OCI-LY1 (cell line): ENCODE measurements at regions not wholly inside any gene's neighbourhood (a gene's known extent, or its start where the extent isn't known, plus 50 kb on each side); places are given as distances from the start of the nearest gene placed in this dataset.

Source experiments
- H2AFZ ChIP-seq: fragments of 200-600 bp; sonication (generic), shearing (Covaris generic); 2 replicates; pipeline ENCODE4 v1.6.0; 2014; ENCODE audit warnings: antibody characterized with exemption, mild to moderate bottlenecking, low read length
- H3F3A ChIP-seq: fragments of 200-600 bp; sonication (generic), shearing (Covaris generic); 2 replicates; pipeline ENCODE4 v1.6.0; 2014; ENCODE audit warnings: mild to moderate bottlenecking, antibody characterized with exemption, low read length, moderate library complexity; ENCODE audit not compliant: insufficient read depth
- H3K27ac ChIP-seq: fragments of 200-600 bp; sonication (generic); 2 replicates; pipeline ENCODE4 v1.5.1; 2014; ENCODE audit warnings: low read length, mixed run types, mild to moderate bottlenecking, low read depth; ENCODE audit not compliant: poor library complexity, severe bottlenecking
- H3K27me3 ChIP-seq: fragments of 200-600 bp; sonication (generic); 2 replicates; pipeline ENCODE4 v1.6.0; 2014; ENCODE audit warnings: antibody characterized with exemption, mild to moderate bottlenecking, low read length, moderate library complexity; ENCODE audit not compliant: insufficient read depth
- H3K36me3 ChIP-seq: fragments of 200-600 bp; sonication (generic); 2 replicates; pipeline ENCODE4 v1.6.1; 2014; ENCODE audit warnings: mild to moderate bottlenecking, antibody characterized with exemption, low read length, moderate library complexity, mixed read lengths; ENCODE audit not compliant: insufficient read depth
- H3K4me1 ChIP-seq: fragments of 200-600 bp; sonication (generic); 2 replicates; pipeline ENCODE4 v1.5.1; 2014; ENCODE audit warnings: mild to moderate bottlenecking, low read length, moderate library complexity; ENCODE audit not compliant: insufficient read depth, severe bottlenecking
- H3K4me2 ChIP-seq: fragments of 200-600 bp; sonication (generic), shearing (Covaris generic); 2 replicates; pipeline ENCODE4 v1.6.1; 2014; ENCODE audit warnings: low read length
- H3K4me3 ChIP-seq: fragments of 200-600 bp; sonication (generic); 2 replicates; pipeline ENCODE4 v1.5.1; 2014; ENCODE audit warnings: low read length, low read depth, mild to moderate bottlenecking, mixed read lengths; ENCODE audit not compliant: poor library complexity, severe bottlenecking
- H3K79me2 ChIP-seq: fragments of 200-600 bp; shearing (Covaris generic); 2 replicates; pipeline ENCODE4 v1.6.1; 2016; ENCODE audit warnings: mixed run types, low read length, mixed read lengths; ENCODE audit not compliant: insufficient read depth
- H3K9ac ChIP-seq: fragments of 200-600 bp; sonication (generic), shearing (Covaris generic); 2 replicates; pipeline ENCODE4 v1.6.1; 2014; ENCODE audit warnings: mild to moderate bottlenecking, low read length, mixed read lengths
- H3K9me2 ChIP-seq: fragments of 200-600 bp; sonication (generic), shearing (Covaris generic); 2 replicates; pipeline ENCODE4 v1.6.1; 2014; ENCODE audit warnings: low read depth, mild to moderate bottlenecking, low read length, mixed read lengths
- H3K9me3 ChIP-seq: fragments of 200-600 bp; shearing (Covaris generic); 2 replicates; pipeline ENCODE4 v1.6.1; 2014; ENCODE audit warnings: low read length, mixed read lengths
- H4K20me1 ChIP-seq: fragments of 200-600 bp; sonication (generic), shearing (Covaris generic); 2 replicates; pipeline ENCODE4 v1.6.0; 2016; ENCODE audit warnings: mild to moderate bottlenecking, low read length; ENCODE audit not compliant: insufficient read depth
- CTCF ChIP-seq: fragments of 200-600 bp; sonication (generic), shearing (Covaris generic); IDR thresholded peaks from 2 replicates; pipeline ENCODE4 v1.5.1; 2017; ENCODE audit warnings: mild to moderate bottlenecking, antibody characterized with exemption, low read length, moderate library complexity, mixed read lengths
- EZH2 ChIP-seq: fragments of 200-600 bp; sonication (generic), shearing (Covaris generic); IDR thresholded peaks from 2 replicates; pipeline ENCODE4 v1.8.0; 2017; ENCODE audit warnings: borderline replicate concordance, mixed run types, mild to moderate bottlenecking, antibody characterized with exemption, low read length, moderate library complexity, mixed read lengths

GRCh38 chr14:25237845-25238244 is 187.9 kb upstream of the STXBP6 start:
- Histone ChIP-seq H3K4me2 (no peak overlapping the region), H3K9me3 (no peaks in the 10 kb centered on the region), H3K9me2 (no peaks in the 10 kb centered on the region), H3K27ac (no peak overlapping the region), H3K79me2 (no peaks in the 10 kb centered on the region), H4K20me1 (no peaks in the 10 kb centered on the region), H3F3A (no peaks in the 10 kb centered on the region), H3K4me1 (no peaks in the 10 kb centered on the region), H3K4me3 (no peak overlapping the region), H3K36me3 (no peaks in the 10 kb centered on the region), H2AFZ (no peak overlapping the region), H3K9ac (no peak overlapping the region), H3K27me3 (no peaks in the 10 kb centered on the region)
- TF ChIP-seq CTCF, result peak; percentile 58
- no peak for TF ChIP-seq EZH2

- no peak overlapping the region for H3K9ac ChIP-seq
- no peak overlapping the region for H3K4me2 ChIP-seq
- H3K4me3 ChIP-seq, result no peak overlapping the region
- H3F3A ChIP-seq, result no peaks in the 10 kb centered on the region
- H3K4me1 ChIP-seq, result no peaks in the 10 kb centered on the region
- H3K79me2 ChIP-seq, result no peaks in the 10 kb centered on the region
- H3K36me3 ChIP-seq, result no peaks in the 10 kb centered on the region
- H2AFZ ChIP-seq, result no peak overlapping the region
- no peaks in the 10 kb centered on the region for H3K9me3 ChIP-seq
- H3K27ac ChIP-seq, result no peak overlapping the region
- TF ChIP-seq CTCF, result no peak
- no peak for TF ChIP-seq EZH2
- no peaks in the 10 kb centered on the region; the same call in 1 of the 2 replicates for H3K27me3 ChIP-seq
- H4K20me1 ChIP-seq, result no peaks in the 10 kb centered on the region
- H3K9me2 ChIP-seq, result no peaks in the 10 kb centered on the region
Measured at GRCh38 chr14:25233613-25234012, 183.7 kb upstream of the STXBP6 start.

- TF ChIP-seq EZH2 (no peak), CTCF (no peak)
- Histone ChIP-seq H2AFZ (no peak overlapping the region), H3K4me3 (no peak overlapping the region), H3K27ac (no peak overlapping the region), H3F3A (no peaks in the 10 kb centered on the region), H4K20me1 (no peaks in the 10 kb centered on the region), H3K9me3 (no peaks in the 10 kb centered on the region), H3K4me1 (no peaks in the 10 kb centered on the region), H3K36me3 (no peaks in the 10 kb centered on the region), H3K79me2 (no peaks in the 10 kb centered on the region), H3K9me2 (no peaks in the 10 kb centered on the region), H3K9ac (no peak overlapping the region), H3K4me2 (no peak overlapping the region), H3K27me3 (no peaks in the 10 kb centered on the region; the same call in 1 of the 2 replicates)
Measured at GRCh38 chr14:25231004-25231403, 181.1 kb upstream of the STXBP6 start.
